Lower leg skin (tissue), 3 donors: ENCODE measurements at regions not wholly inside any gene's neighbourhood (a gene's known extent, or its start where the extent isn't known, plus 50 kb on each side); places are given as distances from the start of the nearest gene placed in this dataset.

Experiments used
- CTCF ChIP-seq, 3 donors: fragments of 450-650 bp; IDR thresholded peaks; one replicate each; pipeline ENCODE4 v1.5.1; 2016; ENCODE audit warnings: antibody characterized with exemption in 3 of 3, mild to moderate bottlenecking in 3 of 3, moderate library complexity in 2 of 3
- POLR2A ChIP-seq, 2 donors: fragments of 450-650 bp; IDR thresholded peaks; one replicate each; pipeline ENCODE4 v1.6.1; 2016 to 2017; ENCODE audit warnings: antibody characterized with exemption in 2 of 2, mild to moderate bottlenecking in 1 of 2, moderate library complexity in 1 of 2

DNA sequence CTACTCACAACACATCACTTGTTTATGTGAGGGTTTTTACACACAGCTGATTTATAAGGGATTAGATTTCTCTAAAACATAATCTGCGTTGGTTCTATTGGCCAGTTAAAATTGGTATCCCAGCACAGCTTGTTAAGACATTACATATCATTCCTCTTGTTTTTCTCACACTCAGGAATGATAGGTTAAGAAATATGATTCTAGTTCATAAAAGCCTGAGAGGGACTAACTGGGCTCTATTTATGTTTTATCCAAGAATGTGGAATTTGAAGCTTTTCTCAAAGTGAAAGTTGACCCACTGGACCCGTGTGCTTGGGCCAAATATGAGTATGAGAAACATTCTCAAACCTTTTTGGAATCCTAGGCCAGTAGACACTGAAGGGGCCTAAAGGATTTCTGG is 117.3 kb downstream of the TMEM170B start:
- no peak for TF ChIP-seq CTCF (IDR thresholded peaks at IDR 0.05)
- TF ChIP-seq POLR2A (IDR thresholded peaks at IDR 0.05) = no peak
